GM18511 (cell line): ENCODE measurements at regions not wholly inside any gene's neighbourhood (a gene's known extent, or its start where the extent isn't known, plus 50 kb on each side); places are given as distances from the start of the nearest gene placed in this dataset.

Source experiments
- ATAC-seq: cut with Tn5 transposase; IDR thresholded peaks from one replicate; pipeline ENCODE4 v1.9.1; 2021; ENCODE audit warnings: mild to moderate bottlenecking, moderate library complexity; ENCODE audit not compliant: unreplicated experiment

- no peak for ATAC-seq
Measured at GRCh38 chr2:18957909-18958308, 368.5 kb upstream of the NT5C1B start.

GRCh38 chr2:18950361-18950851 is 361.0 kb upstream of the NT5C1B start:
- ATAC-seq: no peak

GRCh38 chr2:18949871-18950270 is 360.5 kb upstream of the NT5C1B start:
- ATAC-seq: no peak

- ATAC-seq: peak; percentile 96
Measured at GRCh38 chr2:18940184-18940583, 350.8 kb upstream of the NT5C1B start.

GRCh38 chr2:18939740-18940139 is 350.4 kb upstream of the NT5C1B start:
- ATAC-seq: peak; percentile 34

GRCh38 chr2:18934886-18935285 is 345.5 kb upstream of the NT5C1B start:
- ATAC-seq: no peak

GRCh38 chr2:18932853-18933252 is 343.5 kb upstream of the NT5C1B start:
- no peak for ATAC-seq

GRCh38 chr2:18930971-18931370 is 341.6 kb upstream of the NT5C1B start:
- ATAC-seq: no peak

- no peak for ATAC-seq
Measured at GRCh38 chr2:18927525-18928232, 338.3 kb upstream of the NT5C1B start.

- no peak for ATAC-seq
Measured at GRCh38 chr2:18926631-18927524, 337.5 kb upstream of the NT5C1B start.

- no peak for ATAC-seq
Measured at GRCh38 chr2:18925296-18925695, 335.9 kb upstream of the NT5C1B start.

GRCh38 chr2:18924886-18925285 is 335.5 kb upstream of the NT5C1B start:
- no peak for ATAC-seq

- no peak for ATAC-seq
Measured at GRCh38 chr2:18924386-18924785, 335.0 kb upstream of the NT5C1B start.

- no peak for ATAC-seq
Measured at GRCh38 chr2:18922276-18922675, 332.9 kb upstream of the NT5C1B start.

- no peak for ATAC-seq
Measured at GRCh38 chr2:18918280-18918679, 328.9 kb upstream of the NT5C1B start.

- no peak for ATAC-seq
Measured at GRCh38 chr2:18915227-18915626, 325.9 kb upstream of the NT5C1B start.

GRCh38 chr2:18913512-18913911 is 324.1 kb upstream of the NT5C1B start:
- no peak for ATAC-seq

GRCh38 chr2:18912225-18912888 is 323.0 kb upstream of the NT5C1B start:
- no peak for ATAC-seq

- no peak for ATAC-seq
Measured at GRCh38 chr2:18911416-18911815, 322.0 kb upstream of the NT5C1B start.

GRCh38 chr2:18910843-18911242 is 321.5 kb upstream of the NT5C1B start:
- ATAC-seq: no peak

- ATAC-seq: no peak
Measured at GRCh38 chr2:18907937-18908336, 318.6 kb upstream of the NT5C1B start.
